Left lung (tissue), 4 donors: ENCODE measurements at regions not wholly inside any gene's neighbourhood (a gene's known extent, or its start where the extent isn't known, plus 50 kb on each side); places are given as distances from the start of the nearest gene placed in this dataset.

ENCODE experiments used
- ATAC-seq: fragments of 200-7000 bp; cut with Tn5 transposase; one replicate; pipeline ENCODE4 v1.9.1; 2020; ENCODE audit warnings: moderate library complexity
- DNase-seq, 4 donors: peaks; one replicate each; pipeline ENCODE4 v3.0.0-alpha.2; 2013 to 2020
- H3K27ac ChIP-seq, 2 donors: fragments of 200-600 bp; sonication (generic) in 1 of 2; one replicate each; pipeline versions ENCODE4 v1.5.0 to v1.8.0; 2020 to 2021
- H3K27me3 ChIP-seq, 2 donors: fragments of 200-600 bp; sonication (generic) in 1 of 2; one replicate each; pipeline versions ENCODE4 v1.5.0 to v1.8.0; 2020 to 2021
- H3K36me3 ChIP-seq, 2 donors: fragments of 200-600 bp; sonication (generic) in 1 of 2; one replicate each; pipeline versions ENCODE4 v1.5.0 to v1.8.0; 2020 to 2021
- H3K4me1 ChIP-seq, 2 donors: fragments of 200-600 bp; one replicate each; pipeline ENCODE4 v1.8.0; 2021
- H3K4me3 ChIP-seq, 2 donors: fragments of 200-600 bp; sonication (generic) in 1 of 2; one replicate each; pipeline versions ENCODE4 v1.5.0 to v1.8.0; 2020 to 2021; ENCODE audit warnings: mild to moderate bottlenecking in 1 of 2
- H3K9me3 ChIP-seq, 2 donors: fragments of 200-600 bp; sonication (generic) in 1 of 2; one replicate each; pipeline versions ENCODE4 v1.5.0 to v1.8.0; 2020 to 2021
- CTCF ChIP-seq, 2 donors: fragments of 200-600 bp; sonication (generic) in 1 of 2; IDR thresholded peaks; one replicate each; pipeline versions ENCODE4 v1.5.0 to v1.8.0; 2021; ENCODE audit warnings: antibody characterized with exemption in 2 of 2
- intact Hi-C, 2 donors: fragments of 100-400 bp; cut with DNase I; formaldehyde crosslinking; loops; one replicate each; pipeline versions ENCODE4 v1.11.2 to v1.14.2; 2022
- donor health status: DM: no; HTN: yes; CAD: no.
- donor health status: DM: no; HTN: no; CAD: no.

- no peaks in the 10 kb centered on the region for H3K27me3 ChIP-seq
- no peak overlapping the region for H3K4me3 ChIP-seq
- H3K27ac ChIP-seq, result no peak overlapping the region
- no peaks in the 10 kb centered on the region for H3K36me3 ChIP-seq
- DNase-seq, result no peak
- no peaks in the 10 kb centered on the region for H3K9me3 ChIP-seq
- H3K4me1 ChIP-seq, result no peaks in the 10 kb centered on the region
- intact Hi-C loops, result no loop called here
- no peak for TF ChIP-seq CTCF (IDR thresholded peaks at IDR 0.05)
- no peak for ATAC-seq
These were observed 141.2 kb downstream of the TRIM36 start for GRCh38 chr5:115028557-115028956.

- no peak overlapping the region for H3K4me3 ChIP-seq
These were observed 144.8 kb downstream of the TRIM36 start for GRCh38 chr5:115024922-115025321.

GRCh38 chr5:115022303-115022702 lies 147.4 kb downstream of the TRIM36 start:
- Histone ChIP-seq H3K9me3 (no peaks in the 10 kb centered on the region), H3K36me3 (no peaks in the 10 kb centered on the region), H3K27ac (no peak overlapping the region), H3K27me3 (no peaks in the 10 kb centered on the region), H3K4me3 (no peak overlapping the region), H3K4me1 (no peaks in the 10 kb centered on the region)
- ATAC-seq (no peak), DNase-seq (no peak)
- intact Hi-C loops, result no loop called here
- no peak for TF ChIP-seq CTCF (IDR thresholded peaks at IDR 0.05)

More at GRCh38 chr5:115024922-115025321, 144.8 kb downstream of the TRIM36 start:
- H3K36me3 ChIP-seq, result no peaks in the 10 kb centered on the region
- H3K27me3 ChIP-seq, result no peaks in the 10 kb centered on the region
- intact Hi-C loops, result no loop called here
- no peak overlapping the region for H3K27ac ChIP-seq
- H3K9me3 ChIP-seq, result no peaks in the 10 kb centered on the region
- TF ChIP-seq CTCF (IDR thresholded peaks at IDR 0.05), result no peak
- no peak for ATAC-seq
- no peaks in the 10 kb centered on the region for H3K4me1 ChIP-seq
- no peak for DNase-seq

- DNase-seq (peak in 2 of 4 donors; percentile 10 to 22), ATAC-seq (no peak)
- no peaks in the 10 kb centered on the region for H3K36me3 ChIP-seq
- no peaks in the 10 kb centered on the region for H3K4me1 ChIP-seq
- no peak overlapping the region for H3K27ac ChIP-seq
- TF ChIP-seq CTCF (IDR thresholded peaks at IDR 0.05), result no peak
- no peaks in the 10 kb centered on the region for H3K27me3 ChIP-seq
- intact Hi-C loops, result no loop called here
- H3K4me3 ChIP-seq, result no peak overlapping the region
- H3K9me3 ChIP-seq, result peaks cover 0 to 3% of the 10 kb centered on the region in 2 donors
These were observed 153.1 kb downstream of the TRIM36 start for GRCh38 chr5:115016646-115017045.

GRCh38 chr5:114999176-114999575 lies 170.5 kb downstream of the TRIM36 start:
- DNase-seq (peak in 1 of 4 donors; percentile 70), ATAC-seq (no peak)
- no peak for TF ChIP-seq CTCF (IDR thresholded peaks at IDR 0.05)
- H3K36me3 ChIP-seq, result no peaks in the 10 kb centered on the region
- H3K9me3 ChIP-seq, result peaks cover 0 to 4% of the 10 kb centered on the region in 2 donors
- no peak overlapping the region for H3K27ac ChIP-seq
- H3K4me3 ChIP-seq, result no peak overlapping the region
- H3K27me3 ChIP-seq, result no peaks in the 10 kb centered on the region
- no peaks in the 10 kb centered on the region for H3K4me1 ChIP-seq
- intact Hi-C loops, result no loop called here
